ENCODE measurements at regions not wholly inside any gene's neighbourhood (a gene's known extent, or its start where the extent isn't known, plus 50 kb on each side); places are given as distances from the start of the nearest gene placed in this dataset.

DNA sequence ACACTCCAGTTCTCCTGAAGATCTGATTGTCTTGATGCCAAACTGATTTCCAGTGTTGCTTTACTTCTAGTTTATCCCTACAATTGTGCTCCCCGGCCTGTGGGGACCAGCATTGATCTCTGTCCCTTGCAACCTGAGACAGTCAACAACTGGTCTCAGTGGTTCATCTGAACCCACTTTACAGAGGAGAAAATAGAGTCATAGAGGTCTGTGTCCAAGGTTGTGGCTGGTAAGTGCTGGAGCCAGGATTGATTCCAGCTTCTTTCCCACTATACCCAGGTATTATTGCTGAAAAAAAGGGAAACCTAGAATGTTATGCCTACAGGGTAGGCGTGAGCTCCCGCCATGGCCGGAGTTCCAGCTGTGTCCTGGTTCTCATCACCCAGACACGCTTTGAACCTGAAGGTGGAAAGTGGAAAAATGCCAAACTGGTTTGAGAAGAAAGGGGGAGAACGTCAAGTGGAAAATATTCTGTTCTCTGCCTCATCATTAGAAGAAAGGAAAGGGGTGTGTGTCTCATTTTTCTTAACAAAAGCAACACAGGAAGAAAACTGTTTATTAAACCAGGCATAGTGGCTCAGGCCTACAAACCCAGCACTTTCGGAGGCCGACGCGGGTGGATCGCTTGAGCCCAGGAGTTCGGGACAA lies 60.7 kb upstream of the ITPKB start:
- no peaks in the 10 kb centered on the region for H3K9me3 ChIP-seq (ENCODE audit: control insufficient read depth, low read length)
- H3K4me3 ChIP-seq (ENCODE audit: extremely low read depth, insufficient read depth, low read length, poor library complexity, severe bottlenecking) = no peak overlapping the region
- H3K4me1 ChIP-seq (ENCODE audit: control insufficient read depth, insufficient read depth, low read length, poor library complexity, severe bottlenecking) = peaks cover 5% of the 10 kb centered on the region
- no peak overlapping the region for H3K27ac ChIP-seq (ENCODE audit: low read depth, low read length, severe bottlenecking)
- no peaks in the 10 kb centered on the region for H3K36me3 ChIP-seq (ENCODE audit: control insufficient read depth, insufficient read depth, low read length)
- 95 to 100% methylated on average over 8 to 12 of the region's 12 CpGs for WGBS, 2 experiments (ENCODE audit: insufficient coverage in 2 of 2)

DNA sequence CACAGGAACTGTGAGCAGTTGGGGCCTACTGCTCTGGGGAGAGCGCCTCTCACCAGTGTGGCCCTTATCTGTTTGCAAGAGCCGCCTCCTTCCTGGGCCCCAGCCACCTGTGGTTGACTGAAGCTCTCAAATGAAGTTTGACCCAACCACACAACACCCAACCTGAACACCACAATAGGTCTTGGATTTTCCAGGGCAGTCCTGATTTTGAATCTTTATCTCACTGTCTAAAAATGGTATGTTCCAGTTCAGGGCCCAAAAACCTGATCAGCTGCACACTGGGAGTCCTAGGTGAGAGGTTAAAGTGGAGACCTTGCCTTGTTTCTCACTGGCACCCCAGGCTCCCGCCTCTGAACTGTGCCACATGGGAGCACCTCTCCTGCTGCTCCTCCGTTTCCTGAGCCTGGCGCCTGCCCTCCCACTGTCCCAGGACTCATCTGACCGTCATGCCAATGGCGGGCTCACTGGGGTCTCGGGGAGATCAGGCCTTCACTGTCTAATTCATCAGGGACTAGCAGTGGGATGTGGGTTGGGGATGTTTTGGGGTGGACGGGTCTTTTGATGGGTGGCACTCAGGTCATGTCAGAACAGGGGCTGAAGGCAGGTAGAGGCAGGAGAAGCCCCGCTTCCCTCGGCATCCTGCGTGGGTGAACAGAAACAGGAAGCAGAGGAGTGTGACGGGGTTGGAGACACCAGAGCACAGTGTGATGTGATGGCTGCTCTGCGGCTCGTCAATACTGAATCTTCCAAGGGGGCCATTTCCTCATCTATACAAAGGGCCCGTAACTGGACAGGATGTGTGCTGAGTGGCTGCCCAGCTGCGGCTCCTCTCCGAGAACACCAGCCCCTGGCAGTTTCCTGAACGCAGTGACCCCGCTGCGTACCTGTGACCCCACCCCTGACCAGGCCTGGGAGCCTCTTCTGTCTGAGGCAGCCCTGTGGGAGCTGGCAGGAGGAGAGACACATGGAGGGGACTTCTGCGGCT lies 59.6 kb upstream of the ITPKB start:
- 90 to 91% methylated on average over 10 to 13 of the region's 22 CpGs for WGBS, 2 experiments (ENCODE audit: insufficient coverage in 2 of 2)
- Histone ChIP-seq H3K27ac (ENCODE audit: low read depth, low read length, severe bottlenecking) (no peak overlapping the region), H3K36me3 (ENCODE audit: control insufficient read depth, insufficient read depth, low read length) (no peaks in the 10 kb centered on the region), H3K4me1 (ENCODE audit: control insufficient read depth, insufficient read depth, low read length, poor library complexity, severe bottlenecking) (peaks cover 5% of the 10 kb centered on the region), H3K9me3 (ENCODE audit: control insufficient read depth, low read length) (no peaks in the 10 kb centered on the region), H3K4me3 (ENCODE audit: extremely low read depth, insufficient read depth, low read length, poor library complexity, severe bottlenecking) (no peak overlapping the region)

DNA sequence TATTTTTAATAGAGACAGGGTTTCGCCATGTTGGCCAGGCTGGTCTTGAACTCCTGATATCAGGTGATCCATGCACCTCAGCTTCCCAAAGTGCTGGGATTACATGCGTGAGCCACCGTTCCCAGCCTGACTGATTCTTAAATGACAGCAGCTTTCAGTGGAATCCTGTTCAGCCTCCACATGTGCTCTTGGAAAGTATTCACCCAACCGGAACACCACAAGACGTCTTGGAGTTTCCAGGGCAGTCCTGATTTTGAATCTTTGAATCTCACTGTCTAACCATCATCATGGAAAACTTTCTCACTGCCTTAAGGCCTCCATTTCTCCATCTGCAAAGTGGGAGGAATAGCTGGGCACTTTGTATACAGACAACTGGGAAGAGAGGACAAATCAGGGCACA lies 58.1 kb upstream of the ITPKB start:
- no peaks in the 10 kb centered on the region for H3K9me3 ChIP-seq (ENCODE audit: control insufficient read depth, low read length)
- no peaks in the 10 kb centered on the region for H3K36me3 ChIP-seq (ENCODE audit: control insufficient read depth, insufficient read depth, low read length)
- H3K4me3 ChIP-seq (ENCODE audit: extremely low read depth, insufficient read depth, low read length, poor library complexity, severe bottlenecking) = no peak overlapping the region
- peaks cover 5% of the 10 kb centered on the region for H3K4me1 ChIP-seq (ENCODE audit: control insufficient read depth, insufficient read depth, low read length, poor library complexity, severe bottlenecking)
- 91 to 97% methylated on average over 5 of the region's 5 CpGs for WGBS, 2 experiments (ENCODE audit: insufficient coverage in 2 of 2)
- H3K27ac ChIP-seq (ENCODE audit: low read depth, low read length, severe bottlenecking) = no peak overlapping the region

DNA sequence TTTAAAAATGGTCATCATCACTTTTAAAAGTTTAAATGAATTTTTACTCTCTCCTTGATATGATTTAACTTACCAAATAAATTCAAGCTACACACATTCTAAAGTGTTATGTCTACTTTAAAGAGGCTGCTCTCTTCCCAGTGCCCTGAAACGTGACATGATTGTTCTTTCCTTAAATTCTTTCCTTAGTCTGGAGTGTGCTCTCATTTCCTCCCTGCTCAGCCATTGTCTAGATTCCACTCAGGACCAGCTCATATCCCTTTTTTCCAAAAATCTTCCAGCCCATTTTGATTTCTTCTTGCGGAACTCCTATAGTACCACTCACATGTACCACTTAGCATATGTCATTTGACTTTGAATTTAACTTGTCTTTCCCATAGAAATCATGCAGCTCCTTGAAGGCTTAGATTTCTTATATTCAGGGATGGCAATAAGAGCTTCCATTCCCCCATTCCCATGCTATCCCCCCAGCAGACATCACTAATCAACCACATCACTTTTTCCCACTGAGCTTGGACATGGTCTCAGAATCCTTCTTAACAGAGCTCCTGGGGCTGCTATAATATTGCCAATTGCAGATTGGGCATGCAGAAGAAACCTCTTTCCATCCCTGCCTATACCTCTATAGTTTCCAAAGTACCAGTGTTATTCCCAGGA lies 54.7 kb upstream of the ITPKB start:
- WGBS, 2 experiments (ENCODE audit: insufficient coverage in 2 of 2) = 74 to 95% methylated on average over 2 of the region's 2 CpGs
- no peaks in the 10 kb centered on the region for H3K4me1 ChIP-seq (ENCODE audit: control insufficient read depth, insufficient read depth, low read length, poor library complexity, severe bottlenecking)
- H3K27ac ChIP-seq (ENCODE audit: low read depth, low read length, severe bottlenecking) = no peak overlapping the region
- no peaks in the 10 kb centered on the region for H3K9me3 ChIP-seq (ENCODE audit: control insufficient read depth, low read length)
- no peaks in the 10 kb centered on the region for H3K36me3 ChIP-seq (ENCODE audit: control insufficient read depth, insufficient read depth, low read length)
- no peak overlapping the region for H3K4me3 ChIP-seq (ENCODE audit: extremely low read depth, insufficient read depth, low read length, poor library complexity, severe bottlenecking)

DNA sequence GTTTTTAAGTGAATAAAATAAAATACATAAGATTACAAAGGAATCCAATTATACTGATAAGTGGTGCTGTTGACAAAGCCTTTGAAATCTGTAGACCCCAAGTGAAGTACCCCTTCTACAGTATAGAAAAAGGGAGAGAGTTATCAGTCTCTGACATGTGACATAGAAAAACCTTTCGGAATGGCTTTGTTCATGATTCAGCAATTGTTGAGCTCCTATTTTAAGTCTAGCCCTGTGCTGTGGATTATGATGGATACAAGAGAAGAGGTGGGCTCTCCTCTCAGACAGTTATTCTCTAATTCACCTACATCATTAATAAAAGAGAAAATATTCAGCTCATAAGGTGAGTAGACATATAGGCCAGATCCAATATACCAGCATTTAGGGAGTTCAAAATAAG lies 53.3 kb upstream of the ITPKB start:
- Histone ChIP-seq H3K4me1 (ENCODE audit: control insufficient read depth, insufficient read depth, low read length, poor library complexity, severe bottlenecking) (no peaks in the 10 kb centered on the region), H3K9me3 (ENCODE audit: control insufficient read depth, low read length) (no peaks in the 10 kb centered on the region), H3K4me3 (ENCODE audit: extremely low read depth, insufficient read depth, low read length, poor library complexity, severe bottlenecking) (no peak overlapping the region), H3K36me3 (ENCODE audit: control insufficient read depth, insufficient read depth, low read length) (no peaks in the 10 kb centered on the region), H3K27ac (ENCODE audit: low read depth, low read length, severe bottlenecking) (no peak overlapping the region)
- 83 to 100% methylated on average over 1 of the region's 1 CpG for WGBS, 2 experiments (ENCODE audit: insufficient coverage in 2 of 2)

DNA sequence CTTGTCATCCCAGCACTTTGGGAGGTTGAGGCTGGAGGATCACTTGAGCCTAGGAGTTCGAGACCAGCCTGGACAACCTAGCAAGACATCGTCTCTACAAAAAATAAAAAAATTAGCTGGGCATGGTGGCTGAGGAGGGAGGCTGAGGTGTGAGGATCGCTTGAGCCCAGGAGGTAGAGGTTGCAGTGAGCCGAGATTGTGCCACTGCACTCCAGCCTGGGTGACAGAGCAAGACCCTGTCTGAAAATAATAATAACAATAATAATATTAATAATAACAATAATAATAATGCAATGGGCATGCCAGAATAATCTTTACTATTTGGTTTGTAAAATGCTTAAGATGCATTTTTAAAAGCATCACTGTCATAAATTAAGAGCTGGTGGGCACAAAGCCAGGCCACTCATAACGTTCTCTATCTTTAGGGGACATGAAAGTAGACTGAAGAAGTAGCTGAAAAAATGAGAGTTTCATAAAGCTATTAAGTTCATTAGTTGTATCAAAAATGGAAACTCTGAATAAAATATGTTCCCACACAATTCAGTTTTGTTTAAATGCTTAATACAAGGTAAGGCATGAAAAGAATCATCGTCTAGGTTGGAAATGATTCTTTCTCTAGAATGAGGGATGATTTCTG lies 51.6 kb upstream of the ITPKB start:
- no peaks in the 10 kb centered on the region for H3K4me1 ChIP-seq (ENCODE audit: control insufficient read depth, insufficient read depth, low read length, poor library complexity, severe bottlenecking)
- H3K4me3 ChIP-seq (ENCODE audit: extremely low read depth, insufficient read depth, low read length, poor library complexity, severe bottlenecking) = no peak overlapping the region
- no peaks in the 10 kb centered on the region for H3K9me3 ChIP-seq (ENCODE audit: control insufficient read depth, low read length)
- no peak overlapping the region for H3K27ac ChIP-seq (ENCODE audit: low read depth, low read length, severe bottlenecking)
- no peaks in the 10 kb centered on the region for H3K36me3 ChIP-seq (ENCODE audit: control insufficient read depth, insufficient read depth, low read length)
- 82 to 89% methylated on average over 2 to 3 of the region's 6 CpGs for WGBS, 2 experiments (ENCODE audit: insufficient coverage in 2 of 2)

DNA sequence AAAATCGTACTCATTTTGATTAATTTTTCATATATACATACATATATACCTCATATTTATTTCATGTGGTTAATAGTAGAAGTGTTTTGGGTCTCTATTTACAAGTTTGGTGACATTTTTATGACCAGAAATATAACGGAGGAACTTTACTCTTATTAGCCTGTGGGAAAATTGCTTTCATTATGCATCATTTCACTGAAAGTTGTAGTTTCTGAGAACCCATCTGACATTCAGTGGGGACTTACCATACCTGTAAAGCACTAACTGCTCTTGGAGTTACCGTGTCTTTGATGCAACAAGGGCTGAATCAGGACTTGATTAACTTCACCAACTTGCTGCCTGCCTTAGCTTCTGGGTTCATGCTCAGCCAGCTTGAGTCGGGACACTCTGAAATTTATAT lies 49.9 kb upstream of the ITPKB start:
- H3K36me3 ChIP-seq (ENCODE audit: control insufficient read depth, insufficient read depth, low read length) = no peaks in the 10 kb centered on the region
- H3K4me1 ChIP-seq (ENCODE audit: control insufficient read depth, insufficient read depth, low read length, poor library complexity, severe bottlenecking) = no peaks in the 10 kb centered on the region
- 88 to 100% methylated on average over 2 of the region's 4 CpGs for WGBS, 2 experiments (ENCODE audit: insufficient coverage in 2 of 2)
- H3K27ac ChIP-seq (ENCODE audit: low read depth, low read length, severe bottlenecking) = no peak overlapping the region
- H3K4me3 ChIP-seq (ENCODE audit: extremely low read depth, insufficient read depth, low read length, poor library complexity, severe bottlenecking) = no peak overlapping the region
- H3K9me3 ChIP-seq (ENCODE audit: control insufficient read depth, low read length) = no peaks in the 10 kb centered on the region
